Amniotic stem cell (primary cell): ENCODE measurements at regions not wholly inside any gene's neighbourhood (a gene's known extent, or its start where the extent isn't known, plus 50 kb on each side); places are given as distances from the start of the nearest gene placed in this dataset.
"Not testable (repeated sequence)": the region's sequence is repeated elsewhere in the genome, so short reads cannot be mapped to it uniquely, and the experiment has no call there.

ENCODE experiments used
- DNase-seq: peaks from one replicate; lab custom pipeline; 2025; lab: John Stamatoyannopoulos, UW

DNA sequence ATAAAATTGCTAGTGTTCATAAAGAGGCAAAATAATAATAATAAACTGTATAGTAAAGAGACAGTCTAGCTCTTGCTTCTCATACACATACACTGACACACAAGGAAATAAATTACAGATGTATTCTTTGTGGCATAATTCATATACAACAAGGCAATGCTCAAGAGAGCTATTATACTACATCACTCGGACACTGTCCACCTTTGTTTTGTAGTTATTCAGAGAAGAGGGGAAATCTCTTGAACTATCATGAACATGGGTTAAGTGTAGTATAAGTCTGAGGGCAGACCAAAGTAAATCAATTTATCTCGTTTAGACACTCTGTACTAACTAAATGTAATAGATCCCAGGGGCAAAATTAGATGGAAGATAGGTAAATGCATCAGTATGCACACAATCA lies 72.7 kb upstream of the PHIP start:
- DNase-seq, result no peak

DNA sequence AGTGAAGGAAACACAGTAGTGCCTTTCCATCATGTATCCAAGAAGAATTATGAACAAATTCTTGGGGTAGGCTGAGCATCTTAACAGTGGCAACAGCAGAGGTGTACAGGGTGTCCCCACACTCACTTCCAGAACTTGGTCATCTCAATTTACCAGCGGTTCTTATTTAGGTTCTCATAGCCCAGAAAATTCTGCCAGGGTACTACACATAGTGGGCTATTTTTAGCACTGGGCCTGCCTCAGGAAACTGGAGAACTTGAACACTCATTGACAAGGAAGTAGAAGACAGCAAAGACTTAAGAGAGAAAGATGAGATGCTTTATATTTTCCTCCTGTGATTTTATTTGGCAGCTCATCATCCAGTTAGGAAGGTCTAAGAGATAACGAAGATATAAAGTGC lies 71.8 kb upstream of the PHIP start:
- no peak for DNase-seq

DNA sequence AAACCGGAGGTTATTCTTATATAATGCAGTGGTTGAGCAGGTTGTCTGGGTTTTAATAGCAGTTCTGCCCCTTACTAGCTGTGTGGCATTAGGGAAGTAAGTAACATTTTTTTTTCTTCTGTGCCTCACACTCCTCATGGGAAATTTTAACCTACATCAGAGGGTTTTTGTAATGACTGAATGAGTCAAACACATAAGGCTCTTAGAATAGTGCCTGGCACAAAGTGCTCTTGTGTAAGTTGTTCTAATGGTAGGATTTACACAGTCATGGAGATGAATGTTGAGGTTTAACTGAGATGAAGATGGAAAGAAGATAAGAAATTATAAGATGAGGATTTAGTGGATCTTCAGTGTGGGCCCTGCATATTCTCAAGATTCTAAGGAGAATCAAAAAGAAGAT lies 68.4 kb upstream of the PHIP start:
- no peak for DNase-seq

DNA sequence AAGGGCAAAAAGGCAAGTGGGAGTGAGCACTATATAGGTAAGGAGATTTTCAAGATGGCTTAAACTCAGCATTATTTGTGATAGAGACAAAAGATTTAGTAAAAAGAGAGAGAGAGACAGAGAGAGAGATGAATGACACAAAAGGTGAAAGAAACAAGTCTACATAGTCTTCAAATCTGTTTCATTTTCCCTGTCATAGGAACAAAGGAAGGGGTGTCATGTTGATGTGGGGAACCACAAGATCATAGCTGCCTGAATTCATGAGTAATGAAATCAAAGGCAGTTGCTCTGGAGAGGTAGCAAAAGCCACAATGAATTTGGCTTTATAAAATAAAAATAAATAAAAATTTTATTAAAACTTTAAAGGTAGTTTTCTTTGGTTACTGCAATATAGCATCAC lies 67.2 kb upstream of the PHIP start:
- DNase-seq, result no peak

- DNase-seq, result no peak
Measured at GRCh38 chr6:79143320-79143898, 65.4 kb upstream of the PHIP start.

DNA sequence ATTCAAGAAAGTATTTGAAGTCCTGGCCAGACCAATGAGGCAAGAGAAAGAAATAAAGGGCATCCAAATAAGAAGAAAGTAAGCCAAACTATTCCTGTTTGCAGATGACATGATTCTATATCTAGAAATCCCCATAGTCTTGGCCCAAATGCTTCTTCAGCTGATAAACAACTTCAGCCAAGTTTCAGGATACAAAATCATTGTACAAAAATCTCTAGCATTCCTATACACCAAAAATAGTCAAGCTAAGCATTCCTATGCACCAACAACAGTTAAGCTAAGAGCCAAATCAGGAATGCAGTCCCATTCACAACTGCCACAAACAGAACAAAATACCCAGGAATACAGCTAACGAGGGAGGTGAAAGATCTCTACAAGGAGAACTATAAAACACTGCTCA lies 60.1 kb upstream of the PHIP start:
- peak; percentile 0 for DNase-seq

DNA sequence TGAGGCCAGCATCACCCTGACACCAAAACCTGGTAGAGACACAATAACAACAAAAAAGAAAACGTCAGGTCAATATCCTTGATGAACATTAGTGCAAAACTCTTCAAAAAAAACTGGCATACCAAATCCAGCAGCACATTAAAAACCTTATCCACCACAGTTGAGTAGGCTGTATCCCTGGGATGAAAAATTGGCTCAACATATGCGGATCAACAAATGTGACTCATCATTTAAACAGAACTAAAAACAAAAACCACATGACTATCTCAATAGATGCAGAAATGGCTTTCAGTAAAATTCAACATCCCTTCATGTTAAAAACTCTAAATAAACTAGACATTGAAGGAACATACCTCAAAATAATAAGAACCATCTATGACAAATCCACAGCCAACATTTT lies 59.6 kb upstream of the PHIP start:
- DNase-seq, result no peak

DNA sequence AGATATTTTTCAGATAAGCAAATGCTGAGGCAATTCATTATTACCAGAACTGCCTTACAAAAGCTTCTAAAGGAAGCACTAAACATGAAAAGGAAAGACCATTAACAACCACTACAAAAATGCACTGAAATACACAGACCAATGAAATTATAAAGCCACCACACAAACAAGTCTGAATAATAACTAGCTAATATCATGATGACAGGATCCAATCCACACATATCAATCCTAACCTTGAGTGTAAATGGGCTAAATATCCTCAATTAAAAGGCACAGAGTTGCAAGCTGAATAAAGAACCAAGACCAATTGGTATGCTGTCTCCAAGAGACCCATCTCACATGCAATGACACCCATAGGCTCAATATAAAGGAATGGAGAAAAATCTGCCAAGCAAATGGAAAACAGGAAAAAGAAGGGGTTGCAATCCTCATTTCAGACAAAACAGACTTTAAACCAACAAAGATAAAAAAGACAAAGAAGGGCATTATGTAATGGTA lies 58.0 kb upstream of the PHIP start:
- DNase-seq, result no peak

DNA sequence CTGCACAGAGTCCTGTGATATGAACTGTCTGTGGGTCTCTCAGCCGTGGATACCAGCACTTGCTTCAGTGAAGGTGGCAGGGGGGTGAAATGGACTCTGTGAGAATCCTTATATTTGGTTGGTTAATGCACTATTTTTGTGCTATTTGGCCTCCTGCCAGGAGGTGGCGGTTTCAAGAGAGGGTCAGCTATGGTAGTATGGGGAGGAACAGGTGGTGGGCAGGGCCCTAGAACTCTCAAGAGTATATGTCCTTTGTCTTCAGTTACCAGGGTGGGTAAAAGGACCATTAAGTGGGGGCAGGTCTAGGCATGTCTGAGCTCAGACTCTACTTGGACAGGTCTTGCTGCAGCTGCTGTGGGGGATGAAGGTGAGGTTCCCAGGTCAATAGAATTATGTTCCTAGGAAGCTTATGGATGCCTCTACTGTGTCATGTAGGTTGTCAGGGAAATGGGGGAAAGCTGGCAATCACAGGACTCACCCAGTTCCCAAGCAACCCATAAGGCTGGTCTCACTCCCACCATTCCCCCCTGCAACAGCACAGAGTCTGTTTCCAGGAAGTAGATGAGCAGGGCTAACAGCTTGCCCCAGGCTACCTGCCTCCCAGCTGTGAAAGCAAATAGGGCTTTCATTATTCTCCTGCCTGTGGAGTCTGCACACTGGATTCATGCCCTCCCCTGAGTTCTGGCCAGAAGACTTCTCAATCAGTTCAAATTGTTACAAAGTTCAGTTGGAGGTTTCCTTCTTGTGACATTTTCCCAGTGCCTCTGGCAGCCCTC lies 56.8 kb upstream of the PHIP start:
- no peak for DNase-seq

DNA sequence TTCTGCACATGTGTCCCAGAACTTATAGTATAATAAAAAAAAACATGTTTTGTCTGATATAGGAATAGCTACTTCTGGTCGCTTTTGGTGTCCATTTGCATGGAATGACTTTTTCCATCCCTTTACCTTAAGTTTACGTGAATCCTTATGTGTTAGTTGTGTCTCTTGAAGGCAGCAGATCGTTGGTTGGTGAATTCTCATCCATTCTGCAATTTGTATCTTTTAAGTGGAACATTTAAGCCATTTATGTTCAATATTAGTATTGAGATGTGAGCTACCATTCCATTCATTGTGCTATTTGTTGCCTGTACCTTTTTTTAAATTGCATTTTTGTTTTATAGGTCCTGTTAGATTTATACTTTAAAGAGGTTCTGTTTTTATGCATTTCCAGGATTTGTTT lies 55.1 kb upstream of the PHIP start:
- DNase-seq, result no peak

DNA sequence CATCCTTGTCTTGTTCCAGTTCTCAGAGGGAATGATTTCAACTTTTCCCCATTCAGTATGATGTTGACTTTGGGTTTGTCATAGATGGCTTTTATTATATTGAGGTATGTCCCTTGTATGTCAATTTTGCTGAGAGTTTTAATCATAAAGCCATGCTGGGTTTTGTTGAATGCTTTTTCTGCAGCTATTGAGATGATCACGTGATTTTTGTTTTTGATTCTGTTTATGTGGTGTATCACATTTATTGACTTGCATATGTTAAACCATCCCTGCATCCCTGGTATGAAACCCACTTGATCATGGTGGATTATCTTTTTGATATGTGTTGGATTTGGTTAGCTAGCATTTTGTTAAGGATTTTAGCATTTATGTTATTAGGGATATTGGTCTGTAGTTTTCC lies 53.2 kb upstream of the PHIP start:
- DNase-seq, result not testable (repeated sequence)
